SIG-M5 treated with dmso at 0.1 percent for 504 hours (cell line): ENCODE measurements at regions not wholly inside any gene's neighbourhood (a gene's known extent, or its start where the extent isn't known, plus 50 kb on each side); places are given as distances from the start of the nearest gene placed in this dataset.
"Not testable (repeated sequence)": the region's sequence is repeated elsewhere in the genome, so short reads cannot be mapped to it uniquely, and the experiment has no call there.

Source experiments
- DNase-seq: peaks from one replicate; lab custom pipeline; 2025; ENCODE audit not compliant: unreplicated experiment; lab: John Stamatoyannopoulos, UW

GRCh38 chr14:42555365-42555764, 948.7 kb downstream of the LRFN5 start:
- DNase-seq = no peak

GRCh38 chr14:42554091-42554490, 947.4 kb downstream of the LRFN5 start:
- no peak for DNase-seq

GRCh38 chr14:42550310-42550709, 943.6 kb downstream of the LRFN5 start:
- DNase-seq = no peak

DNA sequence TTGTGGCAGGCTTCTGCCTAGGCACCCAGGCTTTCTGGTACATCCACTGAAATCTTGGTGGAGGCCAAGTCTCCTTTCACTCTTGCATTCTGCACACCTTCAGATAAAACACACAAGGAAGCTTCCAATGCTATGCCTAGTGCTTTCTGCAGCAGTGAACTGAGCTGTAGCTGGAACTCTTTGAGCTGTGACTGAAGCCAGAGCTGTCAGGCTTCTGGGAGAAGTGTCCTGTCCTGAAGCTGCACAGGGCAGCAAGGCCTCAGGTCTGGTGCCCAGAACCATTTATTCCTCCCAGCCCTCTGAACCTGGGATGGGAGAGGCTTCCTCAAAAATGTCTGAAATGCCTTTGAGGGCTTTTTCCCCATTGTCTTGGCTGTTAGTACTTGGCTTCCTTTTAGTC, 941.7 kb downstream of the LRFN5 start:
- no peak for DNase-seq

GRCh38 chr14:42545636-42546035, 939.0 kb downstream of the LRFN5 start:
- DNase-seq = no peak

GRCh38 chr14:42541535-42542001, 934.9 kb downstream of the LRFN5 start:
- DNase-seq = no peak

DNA sequence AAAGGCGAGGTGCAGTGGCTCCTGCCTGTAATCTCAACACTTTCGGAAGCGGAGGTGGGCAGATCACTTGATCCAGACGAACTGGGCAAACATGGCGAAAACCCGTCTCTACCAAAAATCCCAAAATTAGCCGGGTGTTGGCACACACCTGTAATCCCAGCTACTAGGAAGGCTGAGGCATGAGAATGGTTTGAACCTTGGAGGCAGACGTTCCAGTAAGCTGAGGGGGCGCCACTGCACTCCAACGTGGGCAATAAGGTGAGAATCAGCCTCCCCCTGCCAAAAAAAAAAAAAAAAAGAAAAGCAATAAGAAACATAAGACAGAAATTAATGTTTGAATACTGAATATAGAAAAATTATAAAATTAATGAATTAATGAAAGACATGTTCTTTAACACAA, 928.7 kb downstream of the LRFN5 start:
- no peak for DNase-seq

DNA sequence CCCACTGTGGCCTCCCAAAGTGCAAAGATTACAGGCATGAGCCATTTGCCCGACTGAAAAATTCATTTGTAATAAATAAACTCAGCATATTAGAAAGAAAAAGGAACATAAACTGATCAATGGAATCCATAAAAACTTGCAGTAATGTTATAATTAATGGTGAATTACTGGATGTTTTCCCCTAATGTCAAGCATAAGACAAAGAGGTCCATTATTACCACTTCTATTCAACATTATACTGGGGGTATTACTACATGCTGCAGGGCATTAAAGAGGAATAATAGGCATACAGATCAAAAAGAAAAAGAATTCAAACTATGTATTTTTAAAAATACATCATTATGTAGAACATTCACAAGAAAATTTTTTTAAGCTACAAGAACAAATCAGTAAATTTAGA, 926.8 kb downstream of the LRFN5 start:
- DNase-seq = no peak

DNA sequence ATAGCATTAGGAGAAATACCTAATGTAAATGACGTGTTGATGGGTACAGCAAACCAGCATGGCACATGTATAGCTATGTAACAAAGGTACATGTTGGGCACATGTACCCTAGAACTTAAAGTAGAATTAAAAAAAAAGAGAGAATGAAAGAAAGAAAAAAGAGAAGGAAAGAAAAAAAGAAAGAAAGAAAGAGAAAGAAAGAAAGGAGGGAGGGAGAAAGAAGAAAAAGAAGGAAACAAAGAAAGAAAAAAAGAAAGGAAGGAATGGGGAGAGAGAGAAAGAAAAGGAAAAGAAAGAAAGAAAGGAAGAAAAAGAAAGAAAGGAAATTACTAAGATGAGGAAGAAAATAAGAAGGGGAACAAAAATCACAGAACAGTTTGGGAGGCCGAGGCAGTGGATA, 925.5 kb downstream of the LRFN5 start:
- DNase-seq = no peak

GRCh38 chr14:42527141-42527540, 920.5 kb downstream of the LRFN5 start:
- DNase-seq = no peak

DNA sequence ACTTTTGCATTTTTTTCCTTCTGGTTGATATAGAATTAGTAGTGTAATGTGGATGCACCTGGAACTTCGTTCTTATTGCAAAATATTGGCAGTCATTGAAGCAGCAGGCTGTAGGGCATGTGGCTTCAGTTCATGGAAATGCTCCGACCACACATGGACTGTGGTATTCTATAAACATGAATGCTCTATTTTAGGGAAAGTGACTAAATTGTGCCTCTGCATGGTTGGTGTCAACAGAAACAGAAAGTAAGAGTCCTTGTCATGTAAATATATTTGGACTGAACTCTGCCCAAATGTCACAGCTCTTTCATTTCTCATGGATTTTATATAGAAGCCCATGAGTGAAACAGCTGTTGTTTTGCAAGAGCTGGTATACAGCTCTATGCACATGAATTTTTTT, 917.0 kb downstream of the LRFN5 start:
- DNase-seq = peak; percentile 47

DNA sequence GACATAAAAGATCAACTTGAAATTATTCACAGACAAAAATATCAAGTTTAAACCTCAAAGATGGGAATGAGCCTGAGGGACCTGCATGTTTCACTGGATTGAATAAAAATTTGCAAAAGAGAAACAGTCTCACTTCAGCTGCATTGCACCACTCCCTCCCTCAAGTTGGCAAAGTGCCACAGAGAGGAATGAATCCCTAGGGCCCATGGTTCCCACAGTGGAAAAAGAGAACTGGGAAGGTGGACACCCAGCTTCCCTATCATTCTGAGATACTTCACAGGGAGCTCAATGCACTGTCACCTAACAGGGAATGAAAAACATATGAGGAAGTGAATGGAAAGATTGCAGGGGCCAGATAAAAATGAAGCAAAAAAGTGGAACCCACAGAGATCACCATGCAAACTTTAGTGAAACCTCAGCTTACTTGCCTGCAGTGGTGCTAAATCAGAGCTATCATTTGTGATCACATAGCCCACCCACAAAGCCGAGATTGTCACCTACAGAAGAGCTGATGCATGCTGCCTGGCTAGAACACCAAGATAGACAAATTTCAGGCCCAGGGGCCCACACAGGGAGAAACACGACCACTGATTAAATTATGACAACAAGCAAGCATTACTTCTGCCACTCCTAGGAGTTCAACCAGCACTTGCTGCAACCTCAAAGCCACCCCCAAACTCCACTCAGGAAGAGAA, 911.3 kb downstream of the LRFN5 start:
- DNase-seq = no peak

DNA sequence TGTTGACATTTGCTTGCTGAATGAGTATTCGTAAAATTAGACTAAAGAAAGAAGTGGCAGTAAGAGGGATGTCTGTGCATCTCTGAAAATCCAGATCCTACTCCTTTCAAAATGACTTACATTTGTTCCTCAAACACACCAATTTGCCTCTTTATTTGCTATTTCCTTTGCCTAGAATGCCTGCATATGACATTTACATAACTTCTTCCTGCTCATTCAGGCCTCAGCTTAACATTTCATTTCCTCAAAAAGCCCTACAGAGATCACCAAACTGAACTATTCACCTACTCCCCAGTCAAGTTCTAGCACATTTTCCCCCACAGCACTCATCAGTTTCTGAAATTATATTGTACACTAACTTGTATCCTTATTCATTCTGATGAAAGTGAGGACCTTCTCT, 907.2 kb downstream of the LRFN5 start:
- DNase-seq = no peak

DNA sequence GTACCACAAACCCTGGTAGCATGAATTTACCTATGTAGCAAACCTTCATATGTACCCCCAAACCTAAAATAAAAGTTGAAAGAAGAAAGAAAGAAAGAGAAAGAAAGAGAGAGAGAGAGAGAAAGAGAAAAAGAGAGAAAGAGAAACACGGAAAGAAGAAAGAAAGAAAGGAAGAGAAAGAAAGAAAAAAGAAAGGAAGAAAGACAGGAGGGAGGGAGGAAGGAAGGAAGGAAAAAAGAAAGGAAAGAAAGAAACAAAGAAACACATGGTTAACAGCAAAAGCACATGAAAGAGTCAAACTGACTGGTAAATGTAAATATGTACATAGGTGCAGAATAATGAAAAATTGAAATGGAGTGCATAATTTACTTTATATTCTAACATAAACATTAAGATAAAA, 903.4 kb downstream of the LRFN5 start:
- DNase-seq = no peak

DNA sequence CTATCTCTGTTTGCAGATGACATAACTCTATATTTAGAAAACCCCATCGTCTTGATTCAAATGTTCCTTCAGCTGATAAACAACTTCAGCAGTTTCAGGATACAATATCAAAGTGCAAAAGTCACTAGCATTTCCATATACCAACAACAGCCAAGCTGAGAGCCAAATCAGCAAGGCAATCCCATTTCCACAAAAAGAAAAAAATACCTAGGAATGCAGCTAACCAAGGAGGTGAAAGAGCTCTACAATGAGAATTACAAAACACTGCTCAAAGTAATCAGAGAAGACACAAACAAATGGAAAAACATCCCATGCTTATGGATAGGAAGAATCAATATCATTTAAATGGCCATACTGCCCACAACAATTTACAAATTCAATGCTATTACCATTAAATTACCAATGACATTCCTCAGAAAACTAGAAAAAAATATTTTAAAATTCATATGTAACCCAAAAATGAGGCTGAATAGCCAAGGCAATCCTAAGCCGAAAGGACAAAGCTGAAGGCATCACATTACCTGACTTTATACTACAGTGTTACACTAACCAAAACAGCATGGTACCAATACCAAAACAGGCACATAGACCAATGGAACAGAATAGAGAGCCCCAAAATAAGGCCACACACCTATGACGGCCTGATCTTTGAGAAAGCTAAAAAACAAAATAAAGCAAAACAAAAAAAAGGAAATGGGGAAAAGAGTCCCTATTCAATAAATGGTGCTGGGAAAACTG, 901.7 kb downstream of the LRFN5 start:
- no peak for DNase-seq

- DNase-seq = no peak
These were observed 897.8 kb downstream of the LRFN5 start for GRCh38 chr14:42504433-42504832.

DNA sequence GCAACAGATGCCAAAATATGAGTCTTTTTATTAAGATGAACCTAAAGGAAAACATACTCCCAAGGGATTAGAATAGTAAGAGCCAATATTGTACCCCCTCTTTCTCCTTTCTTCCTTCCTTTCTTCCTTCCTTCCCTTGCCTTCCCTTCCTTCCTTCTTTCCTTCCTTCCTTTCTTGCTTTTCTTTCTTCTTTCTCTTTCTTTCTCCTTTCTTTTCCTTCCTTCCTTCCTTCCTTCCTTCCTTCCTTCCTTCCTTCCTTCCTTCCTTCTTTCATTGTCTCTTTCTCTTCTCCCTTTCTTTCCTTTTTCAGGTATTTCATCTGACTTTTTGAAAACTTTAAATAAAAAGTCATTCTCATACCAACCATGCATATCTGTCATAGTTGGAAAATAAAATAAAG, 892.5 kb downstream of the LRFN5 start:
- no peak for DNase-seq

DNA sequence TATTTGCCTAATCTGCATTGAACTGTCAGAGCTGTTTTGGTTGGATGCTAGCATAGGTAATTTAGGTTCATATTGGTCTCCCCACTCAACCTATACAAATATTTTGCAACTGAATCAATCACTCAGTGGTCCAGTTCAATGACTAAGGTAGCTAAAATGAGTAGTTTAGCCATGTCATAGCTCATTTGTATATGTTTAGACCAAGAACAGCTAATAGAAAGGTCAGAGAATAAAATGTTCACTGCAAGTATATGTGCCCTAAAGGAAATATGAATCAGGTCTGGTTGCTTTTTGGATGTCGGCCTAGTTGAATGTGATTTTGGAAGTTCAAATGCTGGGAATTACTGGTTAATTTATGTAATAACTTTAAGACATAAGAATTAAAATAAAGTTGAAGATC, 883.9 kb downstream of the LRFN5 start:
- DNase-seq = no peak

DNA sequence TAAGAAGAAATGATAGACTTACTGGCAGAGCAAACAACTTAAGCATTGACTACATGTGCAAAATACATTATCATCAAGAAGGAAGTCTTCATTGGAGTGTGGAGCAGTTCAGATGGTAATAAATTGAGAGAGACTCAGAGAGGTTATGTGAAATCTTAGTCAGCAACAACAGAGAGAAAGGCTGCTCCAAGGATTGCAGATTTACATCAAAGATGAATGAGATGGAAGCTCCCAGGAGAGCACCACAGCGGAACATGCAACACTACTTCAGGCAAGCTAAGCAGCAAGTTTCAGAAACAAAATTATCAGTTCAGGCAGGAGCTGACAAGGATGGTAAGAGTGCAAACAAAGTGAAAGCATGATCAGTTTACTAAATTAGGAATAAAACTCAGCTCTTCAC, 882.3 kb downstream of the LRFN5 start:
- DNase-seq = no peak

- DNase-seq = not testable (repeated sequence)
These were observed 875.8 kb downstream of the LRFN5 start for GRCh38 chr14:42482345-42482971.

DNA sequence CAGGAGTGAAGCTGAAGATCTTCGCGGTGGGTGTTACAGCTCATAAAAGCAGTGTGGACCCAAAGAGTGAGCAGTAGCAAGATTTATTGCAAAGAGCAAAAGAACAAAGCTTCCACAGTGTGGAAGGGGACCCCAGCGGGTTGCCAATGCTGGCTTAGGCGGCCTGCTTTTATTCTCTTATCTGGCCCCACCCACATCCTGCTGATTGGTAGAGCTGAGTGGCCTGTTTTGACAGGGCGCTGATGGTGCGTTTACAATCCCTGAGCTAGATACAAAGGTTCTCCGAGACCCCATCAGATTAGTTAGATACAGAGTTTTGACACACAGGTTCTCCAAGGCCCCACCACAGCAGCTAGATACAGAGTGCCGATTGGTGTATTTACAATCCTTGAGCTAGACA, 875.0 kb downstream of the LRFN5 start:
- DNase-seq = not testable (repeated sequence)

GRCh38 chr14:42480255-42480654, 873.6 kb downstream of the LRFN5 start:
- no peak for DNase-seq
